Neural cell (in vitro differentiated cells): ENCODE measurements at regions not wholly inside any gene's neighbourhood (a gene's known extent, or its start where the extent isn't known, plus 50 kb on each side); places are given as distances from the start of the nearest gene placed in this dataset.

ENCODE experiments used
- EP300 ChIP-seq: fragments of 450-650 bp; conservative IDR thresholded peaks from 2 replicates; pipeline ENCODE4 v1.6.1; 2014; ENCODE audit warnings: antibody characterized with exemption, mild to moderate bottlenecking, moderate library complexity; ENCODE audit not compliant: poor library complexity, severe bottlenecking
- MXI1 ChIP-seq: fragments of 450-650 bp; conservative IDR thresholded peaks from 2 replicates; pipeline ENCODE4 v1.6.1; 2014; ENCODE audit warnings: antibody characterized with exemption, mild to moderate bottlenecking; ENCODE audit not compliant: poor library complexity, severe bottlenecking
- POLR2AphosphoS5 ChIP-seq: IDR thresholded peaks from 2 replicates; pipeline ENCODE4 v1.6.1; 2012
- RAD21 ChIP-seq: fragments of 450-650 bp; conservative IDR thresholded peaks from 2 replicates; pipeline ENCODE4 v1.6.1; 2014; ENCODE audit warnings: antibody characterized with exemption, mild to moderate bottlenecking, moderate library complexity
- SMC3 ChIP-seq: fragments of 450-650 bp; conservative IDR thresholded peaks from 2 replicates; pipeline ENCODE4 v1.6.1; 2014; ENCODE audit warnings: antibody characterized with exemption, mild to moderate bottlenecking, moderate library complexity; ENCODE audit not compliant: poor library complexity
- TAF1 ChIP-seq: IDR thresholded peaks from 2 replicates; pipeline ENCODE4 v1.6.1; 2012; ENCODE audit warnings: low read depth
- TF ChIP-seq, protein P1 (sequence below): fragments of 450-650 bp; IDR thresholded peaks from 2 replicates; pipeline ENCODE4 v1.5.1; 2014; ENCODE audit warnings: antibody characterized with exemption, mild to moderate bottlenecking, moderate library complexity; ENCODE audit not compliant: poor library complexity, severe bottlenecking
- TF ChIP-seq, protein P2 (sequence below): IDR thresholded peaks from 2 replicates; pipeline ENCODE4 v1.6.1; 2012; ENCODE audit warnings: borderline replicate concordance

GRCh38 chr16:51596247-51596646 is 445.2 kb upstream of the SALL1 start:
- TF ChIP-seq, protein P1, sequence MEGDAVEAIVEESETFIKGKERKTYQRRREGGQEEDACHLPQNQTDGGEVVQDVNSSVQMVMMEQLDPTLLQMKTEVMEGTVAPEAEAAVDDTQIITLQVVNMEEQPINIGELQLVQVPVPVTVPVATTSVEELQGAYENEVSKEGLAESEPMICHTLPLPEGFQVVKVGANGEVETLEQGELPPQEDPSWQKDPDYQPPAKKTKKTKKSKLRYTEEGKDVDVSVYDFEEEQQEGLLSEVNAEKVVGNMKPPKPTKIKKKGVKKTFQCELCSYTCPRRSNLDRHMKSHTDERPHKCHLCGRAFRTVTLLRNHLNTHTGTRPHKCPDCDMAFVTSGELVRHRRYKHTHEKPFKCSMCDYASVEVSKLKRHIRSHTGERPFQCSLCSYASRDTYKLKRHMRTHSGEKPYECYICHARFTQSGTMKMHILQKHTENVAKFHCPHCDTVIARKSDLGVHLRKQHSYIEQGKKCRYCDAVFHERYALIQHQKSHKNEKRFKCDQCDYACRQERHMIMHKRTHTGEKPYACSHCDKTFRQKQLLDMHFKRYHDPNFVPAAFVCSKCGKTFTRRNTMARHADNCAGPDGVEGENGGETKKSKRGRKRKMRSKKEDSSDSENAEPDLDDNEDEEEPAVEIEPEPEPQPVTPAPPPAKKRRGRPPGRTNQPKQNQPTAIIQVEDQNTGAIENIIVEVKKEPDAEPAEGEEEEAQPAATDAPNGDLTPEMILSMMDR = no peak
- TF ChIP-seq EP300 (no peak), RAD21 (no peak), MXI1 (no peak), TAF1 (no peak), POLR2AphosphoS5 (no peak), SMC3 (no peak)
- TF ChIP-seq, protein P2, sequence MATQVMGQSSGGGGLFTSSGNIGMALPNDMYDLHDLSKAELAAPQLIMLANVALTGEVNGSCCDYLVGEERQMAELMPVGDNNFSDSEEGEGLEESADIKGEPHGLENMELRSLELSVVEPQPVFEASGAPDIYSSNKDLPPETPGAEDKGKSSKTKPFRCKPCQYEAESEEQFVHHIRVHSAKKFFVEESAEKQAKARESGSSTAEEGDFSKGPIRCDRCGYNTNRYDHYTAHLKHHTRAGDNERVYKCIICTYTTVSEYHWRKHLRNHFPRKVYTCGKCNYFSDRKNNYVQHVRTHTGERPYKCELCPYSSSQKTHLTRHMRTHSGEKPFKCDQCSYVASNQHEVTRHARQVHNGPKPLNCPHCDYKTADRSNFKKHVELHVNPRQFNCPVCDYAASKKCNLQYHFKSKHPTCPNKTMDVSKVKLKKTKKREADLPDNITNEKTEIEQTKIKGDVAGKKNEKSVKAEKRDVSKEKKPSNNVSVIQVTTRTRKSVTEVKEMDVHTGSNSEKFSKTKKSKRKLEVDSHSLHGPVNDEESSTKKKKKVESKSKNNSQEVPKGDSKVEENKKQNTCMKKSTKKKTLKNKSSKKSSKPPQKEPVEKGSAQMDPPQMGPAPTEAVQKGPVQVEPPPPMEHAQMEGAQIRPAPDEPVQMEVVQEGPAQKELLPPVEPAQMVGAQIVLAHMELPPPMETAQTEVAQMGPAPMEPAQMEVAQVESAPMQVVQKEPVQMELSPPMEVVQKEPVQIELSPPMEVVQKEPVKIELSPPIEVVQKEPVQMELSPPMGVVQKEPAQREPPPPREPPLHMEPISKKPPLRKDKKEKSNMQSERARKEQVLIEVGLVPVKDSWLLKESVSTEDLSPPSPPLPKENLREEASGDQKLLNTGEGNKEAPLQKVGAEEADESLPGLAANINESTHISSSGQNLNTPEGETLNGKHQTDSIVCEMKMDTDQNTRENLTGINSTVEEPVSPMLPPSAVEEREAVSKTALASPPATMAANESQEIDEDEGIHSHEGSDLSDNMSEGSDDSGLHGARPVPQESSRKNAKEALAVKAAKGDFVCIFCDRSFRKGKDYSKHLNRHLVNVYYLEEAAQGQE = no peak
